AG10803 (cell line): ENCODE measurements at regions not wholly inside any gene's neighbourhood (a gene's known extent, or its start where the extent isn't known, plus 50 kb on each side); places are given as distances from the start of the nearest gene placed in this dataset.
"Not testable (repeated sequence)": the region's sequence is repeated elsewhere in the genome, so short reads cannot be mapped to it uniquely, and the experiment has no call there.

ENCODE experiments used
- DNase-seq: peaks from one replicate; pipeline ENCODE4 v3.0.0; 2010; ENCODE audit warnings: low read depth
- H3K4me3 ChIP-seq: 2 replicates; pipeline ENCODE4 v1.5.1; 2011; ENCODE audit warnings: mild to moderate bottlenecking, low read length, control low read depth
- TF ChIP-seq, protein P1 (sequence below): conservative IDR thresholded peaks from 2 replicates; pipeline ENCODE4 v1.5.1; 2011; ENCODE audit warnings: mild to moderate bottlenecking, low read length, control low read depth, inconsistent platforms

DNA sequence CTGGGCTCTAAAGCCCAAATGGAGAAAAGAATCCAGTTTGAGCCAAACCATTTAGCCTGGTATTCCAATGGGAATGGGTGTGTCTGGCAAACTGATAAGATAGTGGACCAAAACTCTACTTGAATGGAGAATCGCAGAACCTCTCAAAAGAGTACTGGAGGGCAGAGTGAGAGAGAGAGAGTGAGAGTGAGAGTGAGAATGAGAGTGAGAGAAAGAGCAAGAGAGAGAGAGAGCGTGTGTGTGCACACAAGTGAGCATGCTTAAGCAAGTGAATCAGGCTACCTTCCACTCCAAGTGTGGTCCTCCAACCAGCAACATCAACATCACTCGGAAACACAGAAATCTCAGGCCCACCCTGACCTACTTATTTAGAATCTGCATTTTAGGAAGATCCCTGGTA, 58.8 kb downstream of the UQCRFS1 start:
- no peak overlapping the region for H3K4me3 ChIP-seq
- no peak for DNase-seq
- TF ChIP-seq, protein P1, sequence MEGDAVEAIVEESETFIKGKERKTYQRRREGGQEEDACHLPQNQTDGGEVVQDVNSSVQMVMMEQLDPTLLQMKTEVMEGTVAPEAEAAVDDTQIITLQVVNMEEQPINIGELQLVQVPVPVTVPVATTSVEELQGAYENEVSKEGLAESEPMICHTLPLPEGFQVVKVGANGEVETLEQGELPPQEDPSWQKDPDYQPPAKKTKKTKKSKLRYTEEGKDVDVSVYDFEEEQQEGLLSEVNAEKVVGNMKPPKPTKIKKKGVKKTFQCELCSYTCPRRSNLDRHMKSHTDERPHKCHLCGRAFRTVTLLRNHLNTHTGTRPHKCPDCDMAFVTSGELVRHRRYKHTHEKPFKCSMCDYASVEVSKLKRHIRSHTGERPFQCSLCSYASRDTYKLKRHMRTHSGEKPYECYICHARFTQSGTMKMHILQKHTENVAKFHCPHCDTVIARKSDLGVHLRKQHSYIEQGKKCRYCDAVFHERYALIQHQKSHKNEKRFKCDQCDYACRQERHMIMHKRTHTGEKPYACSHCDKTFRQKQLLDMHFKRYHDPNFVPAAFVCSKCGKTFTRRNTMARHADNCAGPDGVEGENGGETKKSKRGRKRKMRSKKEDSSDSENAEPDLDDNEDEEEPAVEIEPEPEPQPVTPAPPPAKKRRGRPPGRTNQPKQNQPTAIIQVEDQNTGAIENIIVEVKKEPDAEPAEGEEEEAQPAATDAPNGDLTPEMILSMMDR, result no peak

DNA sequence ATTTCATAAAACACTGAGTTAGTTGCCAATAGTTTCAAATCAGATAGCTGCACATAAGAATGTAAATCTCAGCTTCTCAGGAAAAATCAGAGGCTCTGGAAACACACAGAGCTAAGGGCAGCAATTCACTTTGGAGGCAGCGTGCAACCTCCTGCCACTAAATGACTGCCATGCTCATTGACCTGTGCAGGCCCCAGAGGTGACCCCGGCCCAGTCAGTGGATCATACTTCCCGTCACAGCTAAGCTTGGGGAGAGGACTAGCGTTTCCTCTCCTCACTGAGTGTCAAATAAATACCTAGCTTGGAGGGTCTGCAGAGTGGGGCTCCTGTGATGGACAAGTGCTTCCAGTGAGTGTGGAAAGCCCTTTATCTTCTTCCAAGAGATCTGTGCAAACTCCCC, 67.2 kb downstream of the UQCRFS1 start:
- no peak for DNase-seq
- no peak overlapping the region for H3K4me3 ChIP-seq
- TF ChIP-seq, protein P1, result no peak

DNA sequence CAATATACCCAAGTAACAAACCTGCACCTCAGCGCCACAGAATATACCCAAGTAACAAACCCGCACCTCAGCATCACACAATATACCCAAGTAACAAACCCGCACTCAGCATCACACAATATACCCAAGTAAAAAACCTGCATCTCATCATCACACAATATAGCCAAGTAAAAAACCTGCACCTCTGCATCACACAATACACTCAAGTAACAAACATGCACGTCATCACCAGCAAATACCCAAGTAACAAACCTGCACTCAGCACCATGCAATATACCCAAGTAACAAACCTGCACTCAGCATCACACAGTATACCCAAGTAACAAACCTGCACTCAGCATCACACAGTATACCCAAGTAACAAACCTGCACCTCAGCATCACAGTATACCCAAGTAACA, 69.8 kb downstream of the UQCRFS1 start:
- DNase-seq, result no peak
- TF ChIP-seq, protein P1, result no peak
- no peak overlapping the region for H3K4me3 ChIP-seq

DNA sequence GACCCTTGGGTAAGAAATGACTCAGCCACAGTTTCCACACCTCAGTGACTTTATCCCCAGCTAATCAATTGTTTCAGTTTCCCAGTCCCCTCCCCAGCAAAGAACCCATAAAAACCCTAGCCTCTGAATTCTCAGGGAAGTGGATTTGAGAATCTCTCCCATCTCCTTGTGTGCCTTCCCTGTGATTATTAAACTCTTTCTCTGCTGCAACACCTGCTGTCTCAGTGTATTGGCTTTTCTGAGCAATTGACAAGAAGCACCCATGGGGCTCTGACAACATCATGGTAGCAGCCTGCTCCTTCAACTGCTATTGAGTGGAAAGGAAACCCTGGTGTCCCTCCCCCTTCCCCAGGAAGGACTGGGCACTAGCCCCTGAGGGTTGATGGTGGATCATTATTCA, 73.7 kb downstream of the UQCRFS1 start:
- H3K4me3 ChIP-seq, result no peak overlapping the region
- no peak for DNase-seq
- TF ChIP-seq, protein P1, result no peak

- H3K4me3 ChIP-seq, DNase-seq: not testable (repeated sequence)
Observed at GRCh38 chr19:29138206-29138605, 74.7 kb downstream of the UQCRFS1 start.

DNA sequence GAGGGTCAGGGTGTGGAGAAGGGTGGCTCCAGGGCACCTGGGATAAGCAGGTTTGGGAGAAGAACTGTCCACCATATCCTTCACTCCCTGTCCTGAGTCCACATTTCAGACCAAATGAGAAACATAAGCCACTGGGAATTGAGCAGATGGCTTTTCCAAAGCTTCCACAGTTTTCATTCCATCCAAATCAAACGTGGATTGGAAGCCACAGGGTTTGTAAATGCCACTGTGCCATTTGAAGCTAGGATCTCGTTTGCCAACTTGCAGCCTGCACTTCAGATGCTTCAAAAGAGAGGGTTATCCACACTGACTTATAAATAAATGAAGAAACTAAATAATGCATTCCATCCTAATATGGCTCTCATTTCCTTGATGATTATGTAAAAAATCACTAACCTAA, 81.5 kb downstream of the UQCRFS1 start:
- no peak for DNase-seq
- TF ChIP-seq, protein P1, result no peak
- no peak overlapping the region for H3K4me3 ChIP-seq

DNA sequence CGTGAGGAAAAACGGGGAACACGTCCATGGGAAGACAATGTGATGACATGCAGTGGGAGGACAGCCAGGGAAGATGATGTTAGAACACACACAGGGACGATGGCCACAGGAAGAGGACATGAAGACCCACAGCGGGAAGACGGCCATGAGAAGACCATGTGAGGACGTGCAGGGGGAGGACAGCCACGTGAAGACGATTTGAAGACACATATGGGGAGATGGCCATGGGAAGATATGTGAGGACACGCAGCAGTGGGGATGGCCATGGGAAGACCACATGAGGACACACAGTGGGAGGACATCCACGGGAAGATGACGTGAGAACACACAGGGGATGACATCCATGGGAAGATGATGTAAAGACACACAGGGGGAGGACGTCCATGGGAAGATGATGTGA, 83.8 kb downstream of the UQCRFS1 start:
- no peak overlapping the region for H3K4me3 ChIP-seq
- DNase-seq, result no peak
- TF ChIP-seq, protein P1, result no peak

- H3K4me3 ChIP-seq, result no peak overlapping the region
- DNase-seq, result no peak
- TF ChIP-seq, protein P1, result no peak
Observed at GRCh38 chr19:29128203-29128602, 84.7 kb downstream of the UQCRFS1 start.
